ENCODE measurements at regions not wholly inside any gene's neighbourhood (a gene's known extent, or its start where the extent isn't known, plus 50 kb on each side); places are given as distances from the start of the nearest gene placed in this dataset.
"Not testable (repeated sequence)": the region's sequence is repeated elsewhere in the genome, so short reads cannot be mapped to it uniquely, and the experiment has no call there.

GRCh38 chr1:14413819-14414490, 184.5 kb upstream of the KAZN start:
- TF ChIP-seq CTCF (IDR thresholded peaks at IDR 0.05; ENCODE audit: insufficient read depth, low read length, poor library complexity, severe bottlenecking) = no peak
- H3K27me3 ChIP-seq (replicated peaks; ENCODE audit: control insufficient read depth, insufficient read depth, low read length) = no peaks in the 10 kb centered on the region
- no peak for DNase-seq (ENCODE audit: extremely low read depth, insufficient read length)
- no peaks in the 10 kb centered on the region for H3K36me3 ChIP-seq (ENCODE audit: control insufficient read depth, insufficient read depth, low read length)
- no peak overlapping the region for H3K4me3 ChIP-seq (replicated peaks; ENCODE audit: low read depth, low read length)

DNA sequence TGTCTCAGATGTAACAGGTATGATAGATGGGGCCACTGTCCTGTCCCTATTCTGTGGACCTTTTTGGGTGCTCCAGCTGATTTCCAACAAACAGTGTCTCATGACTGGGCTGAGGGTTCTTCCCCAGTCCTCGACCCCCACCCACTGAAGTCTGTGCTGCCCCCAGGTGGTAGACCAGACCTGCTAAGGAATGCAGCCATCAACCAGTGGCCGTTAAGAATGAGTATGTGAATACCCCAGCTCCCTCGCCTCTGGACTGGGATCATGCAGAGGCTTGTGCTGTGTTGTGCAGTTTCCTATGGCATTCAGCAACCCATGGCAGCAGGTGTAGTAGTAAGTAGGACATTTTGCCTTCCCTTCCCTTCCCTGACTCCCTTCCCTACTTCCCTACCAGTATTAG, 183.1 kb upstream of the KAZN start:
- peak; percentile 25 for TF ChIP-seq CTCF (IDR thresholded peaks at IDR 0.05; ENCODE audit: insufficient read depth, low read length, poor library complexity, severe bottlenecking)
- no peak for DNase-seq (ENCODE audit: extremely low read depth, insufficient read length)
- Histone ChIP-seq H3K27me3 (replicated peaks; ENCODE audit: control insufficient read depth, insufficient read depth, low read length) (no peaks in the 10 kb centered on the region), H3K4me3 (replicated peaks; ENCODE audit: low read depth, low read length) (no peak overlapping the region), H3K36me3 (ENCODE audit: control insufficient read depth, insufficient read depth, low read length) (no peaks in the 10 kb centered on the region)

DNA sequence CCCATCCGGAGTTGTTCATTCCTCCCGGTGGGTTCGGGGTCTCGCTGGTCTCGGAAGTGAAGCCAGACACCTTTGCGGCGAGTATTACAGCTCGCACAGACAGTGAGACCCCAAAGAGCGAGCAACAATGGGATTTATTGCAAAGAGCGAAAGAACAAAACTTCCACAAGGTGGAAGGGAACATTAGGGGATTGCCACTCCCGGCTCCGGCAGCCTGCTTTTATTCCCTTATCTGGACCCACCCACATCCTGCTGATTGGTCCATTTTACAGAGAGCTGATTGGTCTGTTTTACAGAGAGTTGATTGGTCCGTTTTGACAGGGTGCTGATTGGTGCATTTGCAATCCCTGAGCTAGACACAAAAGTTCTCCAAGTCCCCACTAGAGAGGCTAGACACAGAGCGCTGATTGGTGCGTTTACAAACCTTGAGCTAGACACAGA, 178.7 kb upstream of the KAZN start:
- not testable (repeated sequence) for DNase-seq (ENCODE audit: extremely low read depth, insufficient read length); H3K27me3 ChIP-seq (replicated peaks; ENCODE audit: control insufficient read depth, insufficient read depth, low read length); H3K36me3 ChIP-seq (ENCODE audit: control insufficient read depth, insufficient read depth, low read length); H3K4me3 ChIP-seq (replicated peaks; ENCODE audit: low read depth, low read length)

- no peaks in the 10 kb centered on the region for H3K27me3 ChIP-seq (replicated peaks; ENCODE audit: control insufficient read depth, insufficient read depth, low read length)
- DNase-seq (ENCODE audit: extremely low read depth, insufficient read length) = no peak
- TF ChIP-seq CTCF (IDR thresholded peaks at IDR 0.05; ENCODE audit: insufficient read depth, low read length, poor library complexity, severe bottlenecking) = no peak
- H3K36me3 ChIP-seq (ENCODE audit: control insufficient read depth, insufficient read depth, low read length) = no peaks in the 10 kb centered on the region
- H3K4me3 ChIP-seq (replicated peaks; ENCODE audit: low read depth, low read length) = no peak overlapping the region
Measured at GRCh38 chr1:14420686-14421085, 177.8 kb upstream of the KAZN start.

- TF ChIP-seq CTCF (IDR thresholded peaks at IDR 0.05; ENCODE audit: insufficient read depth, low read length, poor library complexity, severe bottlenecking) = no peak
- no peak overlapping the region for H3K4me3 ChIP-seq (replicated peaks; ENCODE audit: low read depth, low read length)
Measured at GRCh38 chr1:14421295-14421976, 177.0 kb upstream of the KAZN start.

DNA sequence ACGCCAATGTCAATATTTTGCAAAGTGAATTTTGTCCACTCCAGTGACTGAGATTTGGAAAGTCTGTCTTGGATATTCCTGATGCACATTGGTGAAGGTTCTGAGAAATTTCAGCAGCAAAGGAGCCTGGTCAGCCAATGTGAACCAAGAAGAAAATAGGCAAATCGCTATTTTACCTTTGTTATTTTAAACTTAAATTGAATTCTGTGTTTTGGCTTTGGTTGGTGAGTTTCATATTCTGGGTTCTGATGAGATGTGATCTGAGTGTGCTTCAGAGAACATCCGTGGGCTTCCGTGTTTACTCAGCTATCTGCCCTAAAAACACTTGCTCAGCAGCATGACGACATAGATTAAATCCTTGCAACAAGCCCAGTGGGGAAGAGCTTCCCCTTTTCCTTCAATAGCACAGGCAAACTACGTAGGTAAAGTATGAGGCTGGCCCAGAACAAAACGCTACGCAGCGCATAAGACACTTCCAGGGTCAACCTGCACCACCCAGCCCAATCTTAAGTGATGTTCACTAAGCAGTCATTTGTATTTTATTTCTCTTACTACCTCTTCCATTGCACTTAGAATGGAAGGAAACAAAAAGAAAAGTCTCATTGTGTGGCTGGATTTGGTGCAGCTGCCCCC, 176.4 kb upstream of the KAZN start:
- H3K36me3 ChIP-seq (ENCODE audit: control insufficient read depth, insufficient read depth, low read length) = no peaks in the 10 kb centered on the region
- H3K4me3 ChIP-seq (replicated peaks; ENCODE audit: low read depth, low read length) = no peak overlapping the region
- no peak for DNase-seq (ENCODE audit: extremely low read depth, insufficient read length)
- no peaks in the 10 kb centered on the region for H3K27me3 ChIP-seq (replicated peaks; ENCODE audit: control insufficient read depth, insufficient read depth, low read length)
- TF ChIP-seq CTCF (IDR thresholded peaks at IDR 0.05; ENCODE audit: insufficient read depth, low read length, poor library complexity, severe bottlenecking) = no peak

More at GRCh38 chr1:14421295-14421976, 177.0 kb upstream of the KAZN start:
- Histone ChIP-seq H3K27me3 (replicated peaks; ENCODE audit: control insufficient read depth, insufficient read depth, low read length) (no peaks in the 10 kb centered on the region), H3K36me3 (ENCODE audit: control insufficient read depth, insufficient read depth, low read length) (no peaks in the 10 kb centered on the region)
- no peak for DNase-seq (ENCODE audit: extremely low read depth, insufficient read length)
